PC-3 (cell line): ENCODE measurements at regions not wholly inside any gene's neighbourhood (a gene's known extent, or its start where the extent isn't known, plus 50 kb on each side); places are given as distances from the start of the nearest gene placed in this dataset.

Source experiments
- ATAC-seq: fragments of 200-7000 bp; cut with Tn5 transposase; 2 replicates; pipeline ENCODE4 v1.9.1; 2020; ENCODE audit warnings: mild to moderate bottlenecking, moderate library complexity
- BruUV-seq: library from RNA; stranded (reverse); fragments of 400-500 nt; replicated peaks from 2 replicates; lab custom pipeline; 2021; lab: Mats Ljungman, UMichigan
- CTCF ChIA-PET: fragments of 300-600 bp; sonication (Branson Sonifier 250); formaldehyde crosslinking; loops from one replicate; lab custom pipeline; 2022; ENCODE audit warnings: antibody characterized with exemption; lab: Charles Lee
- POLR2A ChIA-PET: fragments of 300-600 bp; sonication (Branson Sonifier 250); formaldehyde crosslinking; loops from one replicate; lab custom pipeline; 2022; ENCODE audit warnings: antibody characterized with exemption; ENCODE audit not compliant: unreplicated experiment; lab: Charles Lee
- DNase-seq: peaks from one replicate; pipeline ENCODE4 v3.0.0-alpha.2; 2015
- H2AFZ ChIP-seq: fragments of 300-600 bp; sonication (generic); 2 replicates; pipeline ENCODE4 v1.6.0; 2016; ENCODE audit warnings: antibody characterized with exemption, low read length
- H3F3A ChIP-seq: fragments of 300-600 bp; sonication (generic); one replicate; pipeline ENCODE4 v1.6.0; 2017; ENCODE audit warnings: antibody characterized with exemption, low read length, control low read depth, mild to moderate bottlenecking; ENCODE audit not compliant: unreplicated experiment
- H3K27ac ChIP-seq: fragments of 300-600 bp; sonication (generic); 2 replicates; pipeline ENCODE4 v1.5.1; 2016; ENCODE audit warnings: mild to moderate bottlenecking, low read length
- H3K27me3 ChIP-seq: fragments of 300-600 bp; sonication (generic); 2 replicates; pipeline ENCODE4 v1.6.1; 2016; ENCODE audit warnings: low read length, mixed read lengths
- H3K36me3 ChIP-seq: fragments of 300-600 bp; sonication (generic); 2 replicates; pipeline ENCODE4 v1.6.1; 2016; ENCODE audit warnings: low read depth, mixed run types, low read length, mixed read lengths
- H3K4me1 ChIP-seq: fragments of 300-600 bp; sonication (generic); 2 replicates; pipeline ENCODE4 v1.5.1; 2016; ENCODE audit warnings: low read length; ENCODE audit not compliant: insufficient read depth
- H3K4me2 ChIP-seq: fragments of 300-600 bp; sonication (generic); 2 replicates; pipeline ENCODE4 v1.6.0; 2016; ENCODE audit warnings: low read length
- H3K4me3 ChIP-seq: fragments of 300-600 bp; sonication (generic); 2 replicates; pipeline ENCODE4 v1.5.1; 2016; ENCODE audit warnings: mild to moderate bottlenecking, low read length, mixed read lengths
- H3K79me2 ChIP-seq: fragments of 300-600 bp; sonication (generic); 2 replicates; pipeline ENCODE4 v1.6.1; 2017; ENCODE audit warnings: low read length, mixed read lengths
- H3K9ac ChIP-seq: fragments of 300-600 bp; sonication (generic); 2 replicates; pipeline ENCODE4 v1.6.0; 2016; ENCODE audit warnings: mild to moderate bottlenecking, low read length
- H3K9me2 ChIP-seq: fragments of 300-600 bp; sonication (generic); replicated peaks from 2 replicates; pipeline ENCODE4 v1.6.1; 2016; ENCODE audit warnings: mixed run types, low read length, mixed read lengths
- H3K9me3 ChIP-seq: fragments of 300-600 bp; sonication (generic); 2 replicates; pipeline ENCODE4 v1.6.1; 2016; ENCODE audit warnings: low read length, mixed read lengths
- H4K20me1 ChIP-seq: fragments of 300-600 bp; sonication (generic); 2 replicates; pipeline ENCODE4 v1.6.1; 2016; ENCODE audit warnings: low read length, mixed read lengths
- EZH2 ChIP-seq: fragments of 300-600 bp; sonication (generic); IDR thresholded peaks from one replicate; pipeline ENCODE4 v1.6.1; 2017; ENCODE audit warnings: antibody characterized with exemption, mild to moderate bottlenecking, low read length; ENCODE audit not compliant: unreplicated experiment
- EZH2phosphoT487 ChIP-seq: fragments of 300-600 bp; sonication (generic); IDR thresholded peaks from 2 replicates; pipeline ENCODE4 v1.6.1; 2018; ENCODE audit warnings: mild to moderate bottlenecking, antibody characterized with exemption, low read length, borderline replicate concordance
- intact Hi-C: fragments of 100-400 bp; cut with micrococcal nuclease; formaldehyde crosslinking; loops from 2 replicates; pipeline ENCODE4 v1.9.0; 2023
- TF ChIP-seq, protein P1 (sequence below): fragments of 300-600 bp; sonication (generic); conservative IDR thresholded peaks from 2 replicates; pipeline ENCODE4 v1.5.1; 2017; ENCODE audit warnings: antibody characterized with exemption, low read depth, mild to moderate bottlenecking, low read length

DNA sequence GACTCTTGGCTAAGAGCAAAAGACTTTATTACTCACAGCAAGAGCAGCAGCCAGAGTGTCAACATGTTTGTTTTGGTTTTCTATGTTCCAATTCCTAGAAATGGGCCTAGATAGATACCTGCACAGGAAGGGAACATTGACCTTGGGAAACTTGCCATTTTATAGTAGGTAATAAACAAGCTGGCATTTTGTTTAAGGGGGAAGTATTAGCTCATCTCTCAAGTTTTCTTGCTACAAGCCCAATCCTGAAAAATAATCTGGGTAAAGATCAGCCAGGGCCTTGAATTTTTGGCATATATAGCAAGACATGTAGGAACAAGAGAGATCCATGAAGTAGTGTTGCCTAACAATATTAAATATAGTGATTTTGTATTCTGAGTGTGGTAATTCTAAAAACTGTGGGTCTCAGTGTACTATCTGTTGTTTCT, 51.4 kb upstream of the RGL1 start:
- ATAC-seq = no peak
- CTCF ChIA-PET = no interaction called here

DNA sequence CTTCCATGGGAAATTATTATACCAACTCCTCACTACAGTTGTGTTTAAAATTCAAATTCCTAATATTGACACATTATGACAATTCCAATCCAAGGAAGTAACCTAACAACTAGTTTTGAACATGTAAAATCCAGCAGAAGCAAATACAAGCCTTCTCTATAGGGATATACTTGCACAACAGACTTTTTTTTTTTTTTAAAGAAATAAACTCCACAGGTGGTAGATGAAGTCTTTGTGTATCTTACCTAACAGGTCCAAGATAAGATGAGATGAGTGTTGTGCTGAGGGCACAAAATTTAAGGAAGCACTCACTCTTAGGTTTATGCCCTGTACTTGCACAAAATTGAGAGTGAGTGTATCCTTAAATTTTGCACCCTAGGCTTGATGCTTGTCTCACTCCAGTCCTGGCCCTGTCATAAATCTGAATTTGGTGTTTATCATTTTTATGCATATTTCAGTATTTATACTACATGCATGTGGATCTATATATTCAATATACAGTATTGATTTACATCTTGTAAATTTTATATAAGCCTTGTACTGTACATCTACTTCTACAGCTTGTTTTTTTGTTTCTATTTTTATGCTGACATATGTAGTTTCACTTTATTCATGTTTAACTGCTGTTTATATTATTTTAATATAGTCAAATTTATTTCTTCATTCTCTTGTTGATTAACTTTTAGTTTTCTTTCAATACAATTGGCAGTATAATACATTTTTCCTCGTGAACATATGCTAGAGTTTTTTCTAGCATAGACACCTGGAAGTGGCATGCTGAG, 60.6 kb upstream of the RGL1 start:
- DNase-seq = no peak
- H3K9me3 ChIP-seq = no peaks in the 10 kb centered on the region
- no peaks in the 10 kb centered on the region for H4K20me1 ChIP-seq
- no peaks in the 10 kb centered on the region for H3K36me3 ChIP-seq
- no peaks in the 10 kb centered on the region for H3K27me3 ChIP-seq
- ChIA-PET CTCF (no interaction called here), POLR2A (interaction anchor here (0.6 to 0.7 kb wide), 2 partner anchors 74 to 284 kb away, joined by 3 read pairs; no protein-coding TSS in a partner anchor)
- H3F3A ChIP-seq = no peaks in the 10 kb centered on the region
- no peak overlapping the region for H3K4me3 ChIP-seq
- no peak overlapping the region for H3K9ac ChIP-seq
- H3K4me2 ChIP-seq = no peak overlapping the region
- BruUV-seq = no TSS peak
- H2AFZ ChIP-seq = no peak overlapping the region
- intact Hi-C loops = no loop called here
- H3K4me1 ChIP-seq = no peaks in the 10 kb centered on the region
- TF ChIP-seq, protein P1, sequence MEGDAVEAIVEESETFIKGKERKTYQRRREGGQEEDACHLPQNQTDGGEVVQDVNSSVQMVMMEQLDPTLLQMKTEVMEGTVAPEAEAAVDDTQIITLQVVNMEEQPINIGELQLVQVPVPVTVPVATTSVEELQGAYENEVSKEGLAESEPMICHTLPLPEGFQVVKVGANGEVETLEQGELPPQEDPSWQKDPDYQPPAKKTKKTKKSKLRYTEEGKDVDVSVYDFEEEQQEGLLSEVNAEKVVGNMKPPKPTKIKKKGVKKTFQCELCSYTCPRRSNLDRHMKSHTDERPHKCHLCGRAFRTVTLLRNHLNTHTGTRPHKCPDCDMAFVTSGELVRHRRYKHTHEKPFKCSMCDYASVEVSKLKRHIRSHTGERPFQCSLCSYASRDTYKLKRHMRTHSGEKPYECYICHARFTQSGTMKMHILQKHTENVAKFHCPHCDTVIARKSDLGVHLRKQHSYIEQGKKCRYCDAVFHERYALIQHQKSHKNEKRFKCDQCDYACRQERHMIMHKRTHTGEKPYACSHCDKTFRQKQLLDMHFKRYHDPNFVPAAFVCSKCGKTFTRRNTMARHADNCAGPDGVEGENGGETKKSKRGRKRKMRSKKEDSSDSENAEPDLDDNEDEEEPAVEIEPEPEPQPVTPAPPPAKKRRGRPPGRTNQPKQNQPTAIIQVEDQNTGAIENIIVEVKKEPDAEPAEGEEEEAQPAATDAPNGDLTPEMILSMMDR = no peak
- no peaks in the 10 kb centered on the region for H3K79me2 ChIP-seq
- H3K9me2 ChIP-seq = no peaks in the 10 kb centered on the region
- ATAC-seq = no peak
- H3K27ac ChIP-seq = no peak overlapping the region

More for the DNA sequence above, 51.4 kb upstream of the RGL1 start:
- Histone ChIP-seq H3K27ac (no peak overlapping the region), H3K4me1 (peaks cover 18% of the 10 kb centered on the region), H4K20me1 (no peaks in the 10 kb centered on the region), H3K9me3 (no peaks in the 10 kb centered on the region), H3K36me3 (no peaks in the 10 kb centered on the region), H3K9me2 (no peaks in the 10 kb centered on the region), H3K9ac (no peak overlapping the region), H3K4me3 (no peak overlapping the region), H3K27me3 (no peaks in the 10 kb centered on the region), H3K4me2 (no peak overlapping the region), H3K79me2 (no peaks in the 10 kb centered on the region), H3F3A (no peaks in the 10 kb centered on the region), H2AFZ (no peak overlapping the region)
- TF ChIP-seq, protein P1 = no peak
- TF ChIP-seq EZH2 = no peak
- TF ChIP-seq EZH2phosphoT487 = no peak
- BruUV-seq = no TSS peak
- intact Hi-C loops = no loop called here
- POLR2A ChIA-PET = no interaction called here
- DNase-seq = no peak

DNA sequence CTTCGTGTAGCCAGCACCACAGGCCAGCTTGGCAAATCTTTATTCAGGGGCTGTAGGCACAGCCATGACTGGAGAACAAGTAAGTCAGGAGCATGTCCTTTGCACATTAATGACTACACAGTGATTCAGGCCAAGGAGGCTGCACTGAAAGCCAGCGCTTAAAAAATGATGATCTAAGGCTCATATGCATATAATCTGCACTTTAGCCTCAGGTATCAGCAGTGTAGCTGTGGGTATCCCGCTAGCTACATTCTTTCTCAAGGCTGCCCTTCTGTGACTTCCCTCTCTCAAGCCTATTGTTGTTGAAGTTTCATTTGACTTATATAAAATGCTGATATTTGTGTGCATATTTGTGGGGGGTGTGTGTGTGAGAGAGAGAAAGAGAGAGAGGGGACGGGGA, 62.6 kb upstream of the RGL1 start:
- Histone ChIP-seq H3K27ac (no peak overlapping the region), H4K20me1 (no peaks in the 10 kb centered on the region), H3K9me3 (no peaks in the 10 kb centered on the region), H3K27me3 (no peaks in the 10 kb centered on the region), H3K9ac (no peak overlapping the region), H3K9me2 (no peaks in the 10 kb centered on the region), H3K4me3 (no peak overlapping the region), H3K4me1 (no peaks in the 10 kb centered on the region), H3F3A (no peaks in the 10 kb centered on the region), H3K4me2 (no peak overlapping the region), H2AFZ (no peak overlapping the region), H3K79me2 (no peaks in the 10 kb centered on the region), H3K36me3 (no peaks in the 10 kb centered on the region)
- ChIA-PET POLR2A (no interaction called here), CTCF (no interaction called here)
- DNase-seq = no peak
- TF ChIP-seq EZH2 = no peak
- no peak for TF ChIP-seq EZH2phosphoT487
- TF ChIP-seq, protein P1 = no peak
- intact Hi-C loops = no loop called here
- no TSS peak for BruUV-seq
- no peak for ATAC-seq
